ENCODE measurements at regions not wholly inside any gene's neighbourhood (a gene's known extent, or its start where the extent isn't known, plus 50 kb on each side); places are given as distances from the start of the nearest gene placed in this dataset.

GRCh38 chr7:155178096-155178495, 108.0 kb downstream of the HTR5A start:
- H3K27me3 ChIP-seq (ENCODE audit: control insufficient read depth in 1 of 2, insufficient read depth in 2 of 2, low read length in 2 of 2), result no peaks in the 10 kb centered on the region
- ATAC-seq (ENCODE audit: poor library complexity), result no peak
- Mint-ChIP-seq H3K27ac (no peak overlapping the region), H3K27me3 (peaks cover 8% of the 10 kb centered on the region), H3K9me3 (peaks cover 2% of the 10 kb centered on the region), H3K4me3 (no peak overlapping the region), H3K36me3 (ENCODE audit: low read depth) (no peaks in the 10 kb centered on the region), H3K4me1 (ENCODE audit: low read depth) (no peaks in the 10 kb centered on the region)
- H3K4me3 ChIP-seq (ENCODE audit: low read length), result no peak overlapping the region
- TF ChIP-seq, protein P1, sequence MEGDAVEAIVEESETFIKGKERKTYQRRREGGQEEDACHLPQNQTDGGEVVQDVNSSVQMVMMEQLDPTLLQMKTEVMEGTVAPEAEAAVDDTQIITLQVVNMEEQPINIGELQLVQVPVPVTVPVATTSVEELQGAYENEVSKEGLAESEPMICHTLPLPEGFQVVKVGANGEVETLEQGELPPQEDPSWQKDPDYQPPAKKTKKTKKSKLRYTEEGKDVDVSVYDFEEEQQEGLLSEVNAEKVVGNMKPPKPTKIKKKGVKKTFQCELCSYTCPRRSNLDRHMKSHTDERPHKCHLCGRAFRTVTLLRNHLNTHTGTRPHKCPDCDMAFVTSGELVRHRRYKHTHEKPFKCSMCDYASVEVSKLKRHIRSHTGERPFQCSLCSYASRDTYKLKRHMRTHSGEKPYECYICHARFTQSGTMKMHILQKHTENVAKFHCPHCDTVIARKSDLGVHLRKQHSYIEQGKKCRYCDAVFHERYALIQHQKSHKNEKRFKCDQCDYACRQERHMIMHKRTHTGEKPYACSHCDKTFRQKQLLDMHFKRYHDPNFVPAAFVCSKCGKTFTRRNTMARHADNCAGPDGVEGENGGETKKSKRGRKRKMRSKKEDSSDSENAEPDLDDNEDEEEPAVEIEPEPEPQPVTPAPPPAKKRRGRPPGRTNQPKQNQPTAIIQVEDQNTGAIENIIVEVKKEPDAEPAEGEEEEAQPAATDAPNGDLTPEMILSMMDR (IDR thresholded peaks at IDR 0.05), result no peak
- intact Hi-C loops (cut with DNase I, micrococcal nuclease), result no loop called here
- ChIA-PET POLR2A (no interaction called here), CTCF (no interaction called here)
- H3K9me3 ChIP-seq (ENCODE audit: control insufficient read depth in 1 of 2, insufficient read depth in 1 of 2, low read length in 2 of 2), result no peaks in the 10 kb centered on the region
- no peaks in the 10 kb centered on the region for H3K4me1 ChIP-seq (ENCODE audit: insufficient read depth, low read length)
- H3K27ac ChIP-seq (ENCODE audit: low read depth in 1 of 2, low read length in 2 of 2), result no peak overlapping the region
- no peak for DNase-seq
- no peaks in the 10 kb centered on the region for H3K36me3 ChIP-seq (ENCODE audit: insufficient read depth, low read length)

DNA sequence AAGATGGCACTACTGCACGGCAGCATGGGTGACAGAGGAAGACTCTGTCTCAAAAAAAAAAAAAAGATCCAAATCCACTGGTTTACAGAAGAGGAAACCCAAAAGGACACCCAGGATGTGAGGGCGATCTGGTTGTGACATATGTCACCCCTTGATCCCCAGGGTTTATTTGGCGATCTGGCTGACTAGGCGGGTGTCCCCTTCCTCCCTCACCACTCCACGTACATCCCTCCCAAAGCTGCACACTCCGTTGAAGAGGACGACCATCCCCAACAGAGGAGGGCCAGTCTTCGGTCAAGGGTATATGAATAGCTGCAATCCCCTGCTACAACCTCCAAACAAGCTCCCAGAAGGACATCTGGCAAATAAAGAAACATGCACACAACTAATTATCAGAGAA, 111.6 kb downstream of the HTR5A start:
- Mint-ChIP-seq H3K9me3 (peaks cover 12% of the 10 kb centered on the region), H3K36me3 (ENCODE audit: low read depth) (no peaks in the 10 kb centered on the region), H3K4me3 (no peak overlapping the region), H3K27me3 (peaks cover 8% of the 10 kb centered on the region), H3K27ac (no peak overlapping the region), H3K4me1 (ENCODE audit: low read depth) (no peaks in the 10 kb centered on the region)
- ATAC-seq (ENCODE audit: poor library complexity) (no peak), DNase-seq (no peak)
- POLR2A ChIA-PET, result no interaction called here
- H3K9me3 ChIP-seq (ENCODE audit: control insufficient read depth in 1 of 2, insufficient read depth in 1 of 2, low read length in 2 of 2), result peaks cover 20 to 22% of the 10 kb centered on the region in 2 experiments
- no peaks in the 10 kb centered on the region for H3K4me1 ChIP-seq (ENCODE audit: insufficient read depth, low read length)
- TF ChIP-seq, protein P1 (IDR thresholded peaks at IDR 0.05), result no peak
- CTCF ChIA-PET, result no interaction called here
- no peak overlapping the region for H3K27ac ChIP-seq (ENCODE audit: low read depth in 1 of 2, low read length in 2 of 2)
- H3K36me3 ChIP-seq (ENCODE audit: insufficient read depth, low read length), result no peaks in the 10 kb centered on the region
- intact Hi-C loops (cut with DNase I, micrococcal nuclease), result no loop called here
- no peaks in the 10 kb centered on the region for H3K27me3 ChIP-seq (ENCODE audit: control insufficient read depth in 1 of 2, insufficient read depth in 2 of 2, low read length in 2 of 2)
- H3K4me3 ChIP-seq (ENCODE audit: low read length), result no peak overlapping the region

DNA sequence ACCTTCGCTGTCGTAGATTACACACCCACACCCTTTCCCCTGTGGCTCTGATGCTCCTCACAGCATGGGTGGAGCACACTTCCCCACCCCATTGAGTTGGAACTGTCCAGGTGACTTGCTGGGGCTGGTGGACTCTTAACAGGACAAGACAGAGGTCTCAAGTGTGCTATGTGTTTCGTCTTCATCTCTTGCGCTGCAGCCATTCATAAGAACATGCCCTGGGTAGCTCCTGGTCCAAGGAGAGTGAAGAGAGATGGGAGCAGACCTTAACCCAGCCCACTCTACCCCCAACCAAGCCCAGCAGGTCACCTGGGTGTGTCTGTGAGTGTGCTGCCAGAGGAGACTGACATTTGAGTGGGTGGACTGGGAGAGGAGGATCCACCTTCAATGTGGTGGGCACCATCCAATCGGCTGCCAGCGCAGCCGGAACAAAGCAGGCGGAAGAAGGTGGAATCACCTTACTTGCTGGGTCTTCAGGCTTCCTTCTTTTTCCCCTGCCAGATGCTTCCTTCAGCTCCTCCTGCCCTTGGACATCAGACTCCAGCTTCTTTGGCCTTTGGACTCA, 112.4 kb downstream of the HTR5A start:
- TF ChIP-seq, protein P1 (IDR thresholded peaks at IDR 0.05), result no peak
- no peak overlapping the region for H3K4me3 Mint-ChIP-seq
- peaks cover 12% of the 10 kb centered on the region for H3K9me3 Mint-ChIP-seq
- DNase-seq (no peak), ATAC-seq (ENCODE audit: poor library complexity) (no peak)
- no peaks in the 10 kb centered on the region for H3K36me3 ChIP-seq (ENCODE audit: insufficient read depth, low read length)
- H3K27me3 ChIP-seq (ENCODE audit: control insufficient read depth in 1 of 2, insufficient read depth in 2 of 2, low read length in 2 of 2), result no peaks in the 10 kb centered on the region
- intact Hi-C loops (cut with DNase I, micrococcal nuclease), result no loop called here
- H3K27ac Mint-ChIP-seq, result no peak overlapping the region
- H3K4me1 ChIP-seq (ENCODE audit: insufficient read depth, low read length), result no peaks in the 10 kb centered on the region
- POLR2A ChIA-PET, result no interaction called here
- CTCF ChIA-PET, result no interaction called here
- H3K4me3 ChIP-seq (ENCODE audit: low read length), result no peak overlapping the region
- H3K27me3 Mint-ChIP-seq, result peaks cover 8% of the 10 kb centered on the region
- no peaks in the 10 kb centered on the region for H3K4me1 Mint-ChIP-seq (ENCODE audit: low read depth)
- no peak overlapping the region for H3K27ac ChIP-seq (ENCODE audit: low read depth in 1 of 2, low read length in 2 of 2)
- H3K9me3 ChIP-seq (ENCODE audit: control insufficient read depth in 1 of 2, insufficient read depth in 1 of 2, low read length in 2 of 2), result peaks cover 22 to 27% of the 10 kb centered on the region in 2 experiments
- H3K36me3 Mint-ChIP-seq (ENCODE audit: low read depth), result no peaks in the 10 kb centered on the region
